OCI-LY1 (cell line): ENCODE measurements at regions not wholly inside any gene's neighbourhood (a gene's known extent, or its start where the extent isn't known, plus 50 kb on each side); places are given as distances from the start of the nearest gene placed in this dataset.

Source experiments
- H2AFZ ChIP-seq: fragments of 200-600 bp; sonication (generic), shearing (Covaris generic); 2 replicates; pipeline ENCODE4 v1.6.0; 2014; ENCODE audit warnings: antibody characterized with exemption, mild to moderate bottlenecking, low read length
- H3F3A ChIP-seq: fragments of 200-600 bp; sonication (generic), shearing (Covaris generic); 2 replicates; pipeline ENCODE4 v1.6.0; 2014; ENCODE audit warnings: mild to moderate bottlenecking, antibody characterized with exemption, low read length, moderate library complexity; ENCODE audit not compliant: insufficient read depth
- H3K27ac ChIP-seq: fragments of 200-600 bp; sonication (generic); 2 replicates; pipeline ENCODE4 v1.5.1; 2014; ENCODE audit warnings: low read length, mixed run types, mild to moderate bottlenecking, low read depth; ENCODE audit not compliant: poor library complexity, severe bottlenecking
- H3K27me3 ChIP-seq: fragments of 200-600 bp; sonication (generic); 2 replicates; pipeline ENCODE4 v1.6.0; 2014; ENCODE audit warnings: antibody characterized with exemption, mild to moderate bottlenecking, low read length, moderate library complexity; ENCODE audit not compliant: insufficient read depth
- H3K36me3 ChIP-seq: fragments of 200-600 bp; sonication (generic); 2 replicates; pipeline ENCODE4 v1.6.1; 2014; ENCODE audit warnings: mild to moderate bottlenecking, antibody characterized with exemption, low read length, moderate library complexity, mixed read lengths; ENCODE audit not compliant: insufficient read depth
- H3K4me1 ChIP-seq: fragments of 200-600 bp; sonication (generic); 2 replicates; pipeline ENCODE4 v1.5.1; 2014; ENCODE audit warnings: mild to moderate bottlenecking, low read length, moderate library complexity; ENCODE audit not compliant: insufficient read depth, severe bottlenecking
- H3K4me2 ChIP-seq: fragments of 200-600 bp; sonication (generic), shearing (Covaris generic); 2 replicates; pipeline ENCODE4 v1.6.1; 2014; ENCODE audit warnings: low read length
- H3K4me3 ChIP-seq: fragments of 200-600 bp; sonication (generic); 2 replicates; pipeline ENCODE4 v1.5.1; 2014; ENCODE audit warnings: low read length, low read depth, mild to moderate bottlenecking, mixed read lengths; ENCODE audit not compliant: poor library complexity, severe bottlenecking
- H3K79me2 ChIP-seq: fragments of 200-600 bp; shearing (Covaris generic); 2 replicates; pipeline ENCODE4 v1.6.1; 2016; ENCODE audit warnings: mixed run types, low read length, mixed read lengths; ENCODE audit not compliant: insufficient read depth
- H3K9ac ChIP-seq: fragments of 200-600 bp; sonication (generic), shearing (Covaris generic); 2 replicates; pipeline ENCODE4 v1.6.1; 2014; ENCODE audit warnings: mild to moderate bottlenecking, low read length, mixed read lengths
- H3K9me2 ChIP-seq: fragments of 200-600 bp; sonication (generic), shearing (Covaris generic); 2 replicates; pipeline ENCODE4 v1.6.1; 2014; ENCODE audit warnings: low read depth, mild to moderate bottlenecking, low read length, mixed read lengths
- H3K9me3 ChIP-seq: fragments of 200-600 bp; shearing (Covaris generic); 2 replicates; pipeline ENCODE4 v1.6.1; 2014; ENCODE audit warnings: low read length, mixed read lengths
- H4K20me1 ChIP-seq: fragments of 200-600 bp; sonication (generic), shearing (Covaris generic); 2 replicates; pipeline ENCODE4 v1.6.0; 2016; ENCODE audit warnings: mild to moderate bottlenecking, low read length; ENCODE audit not compliant: insufficient read depth
- CTCF ChIP-seq: fragments of 200-600 bp; sonication (generic), shearing (Covaris generic); IDR thresholded peaks from 2 replicates; pipeline ENCODE4 v1.5.1; 2017; ENCODE audit warnings: mild to moderate bottlenecking, antibody characterized with exemption, low read length, moderate library complexity, mixed read lengths
- EZH2 ChIP-seq: fragments of 200-600 bp; sonication (generic), shearing (Covaris generic); IDR thresholded peaks from 2 replicates; pipeline ENCODE4 v1.8.0; 2017; ENCODE audit warnings: borderline replicate concordance, mixed run types, mild to moderate bottlenecking, antibody characterized with exemption, low read length, moderate library complexity, mixed read lengths

DNA sequence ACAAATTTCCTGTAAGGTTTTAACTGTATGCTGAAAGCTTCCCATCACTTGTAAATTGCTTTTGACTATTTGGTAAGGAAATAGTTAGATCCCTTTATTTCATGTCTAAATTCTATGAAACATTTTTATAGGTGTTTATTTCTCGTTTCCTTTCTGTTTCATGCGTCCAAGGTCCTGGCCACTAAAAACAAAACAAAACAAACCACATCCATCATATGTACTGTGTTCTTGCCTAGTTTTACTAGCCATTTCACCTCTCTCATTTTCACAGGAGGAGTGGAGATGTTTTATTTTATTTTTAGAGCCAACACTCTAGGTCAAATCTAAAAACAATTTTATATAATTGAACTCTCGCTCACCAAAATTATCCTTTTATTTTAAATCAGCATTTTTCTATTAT is 375.2 kb upstream of the CTSO start:
- Histone ChIP-seq H3K79me2 (no peaks in the 10 kb centered on the region), H3K4me2 (no peak overlapping the region), H2AFZ (no peak overlapping the region), H3K4me1 (no peaks in the 10 kb centered on the region), H3K9me2 (no peaks in the 10 kb centered on the region), H3F3A (no peaks in the 10 kb centered on the region), H4K20me1 (no peaks in the 10 kb centered on the region), H3K9me3 (no peaks in the 10 kb centered on the region), H3K4me3 (no peak overlapping the region), H3K9ac (no peak overlapping the region), H3K27me3 (no peaks in the 10 kb centered on the region), H3K36me3 (no peaks in the 10 kb centered on the region), H3K27ac (no peak overlapping the region)
- no peak for TF ChIP-seq CTCF
- TF ChIP-seq EZH2, result no peak

DNA sequence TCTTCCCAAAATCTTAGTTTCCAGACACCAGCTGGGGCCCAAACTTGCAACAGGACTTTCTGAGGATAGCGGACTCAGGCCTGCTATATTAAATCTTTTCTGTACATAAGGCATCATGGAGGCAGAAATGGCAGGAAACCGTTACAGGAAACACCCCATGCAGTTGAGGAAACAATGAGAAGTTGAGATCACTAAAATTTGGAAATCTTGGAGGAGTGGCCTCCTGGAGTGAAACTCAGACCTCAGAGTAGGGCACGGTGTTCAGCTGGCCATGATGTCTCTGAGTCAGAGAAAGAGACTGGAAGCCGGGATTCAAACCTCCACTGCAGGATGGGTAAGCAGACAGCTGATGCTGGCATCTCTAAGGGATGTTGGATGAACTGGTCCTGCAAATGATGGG is 372.6 kb upstream of the CTSO start:
- Histone ChIP-seq H3K9me3 (no peaks in the 10 kb centered on the region), H3K27me3 (no peaks in the 10 kb centered on the region), H3K27ac (no peak overlapping the region), H3K9me2 (no peaks in the 10 kb centered on the region), H3K36me3 (no peaks in the 10 kb centered on the region), H3F3A (no peaks in the 10 kb centered on the region), H3K9ac (no peak overlapping the region), H4K20me1 (no peaks in the 10 kb centered on the region), H3K4me2 (no peak overlapping the region), H3K79me2 (no peaks in the 10 kb centered on the region), H3K4me3 (no peak overlapping the region), H3K4me1 (no peaks in the 10 kb centered on the region), H2AFZ (no peak overlapping the region)
- TF ChIP-seq EZH2, result no peak
- no peak for TF ChIP-seq CTCF

DNA sequence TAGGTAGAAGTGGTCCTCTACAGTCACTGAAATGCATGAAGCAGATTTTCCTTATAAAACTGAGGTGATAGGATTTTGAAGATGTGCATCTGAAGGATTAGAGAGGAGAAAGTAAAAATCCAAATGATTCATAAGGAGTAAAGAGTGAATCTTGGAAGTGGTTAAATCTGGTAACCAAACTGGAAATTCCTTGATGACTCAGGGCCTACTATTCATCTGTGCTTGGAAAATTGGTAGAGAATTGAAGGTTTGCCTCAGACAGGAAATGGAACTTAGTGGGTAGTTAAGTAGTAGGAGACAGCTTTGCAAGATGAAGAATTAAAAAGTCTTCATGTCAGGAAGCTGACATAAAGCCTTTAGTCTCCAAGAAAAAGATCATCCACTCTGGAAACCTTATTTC is 368.9 kb upstream of the CTSO start:
- Histone ChIP-seq H3K27me3 (no peaks in the 10 kb centered on the region), H3K36me3 (no peaks in the 10 kb centered on the region), H4K20me1 (no peaks in the 10 kb centered on the region), H2AFZ (no peak overlapping the region), H3F3A (no peaks in the 10 kb centered on the region), H3K79me2 (no peaks in the 10 kb centered on the region), H3K9ac (no peak overlapping the region), H3K4me1 (no peaks in the 10 kb centered on the region), H3K27ac (no peak overlapping the region), H3K4me3 (no peak overlapping the region), H3K4me2 (no peak overlapping the region), H3K9me3 (no peaks in the 10 kb centered on the region), H3K9me2 (no peaks in the 10 kb centered on the region)
- no peak for TF ChIP-seq CTCF
- TF ChIP-seq EZH2, result no peak
